Psoas muscle (tissue), 7 donors: ENCODE measurements at regions not wholly inside any gene's neighbourhood (a gene's known extent, or its start where the extent isn't known, plus 50 kb on each side); places are given as distances from the start of the nearest gene placed in this dataset.

Experiments used
- ATAC-seq, 4 donors: fragments of 200-7000 bp; cut with Tn5 transposase; one replicate each; pipeline ENCODE4 v1.9.1; 2020; ENCODE audit warnings: moderate library complexity in 3 of 4, mild to moderate bottlenecking in 2 of 4
- DNase-seq, 2 donors: peaks; one replicate each; pipeline ENCODE4 v3.0.0-alpha.2; 2020
- H3K27ac ChIP-seq: fragments of 200-600 bp; one replicate; pipeline ENCODE4 v1.8.0; 2022
- H3K27me3 ChIP-seq, 3 donors: fragments of 200-600 bp in 1 of 3; one replicate each; pipeline versions ENCODE4 v1.6.1 to v1.8.0; 2013 to 2022; ENCODE audit warnings: low read length in 2 of 3, mild to moderate bottlenecking in 2 of 3, moderate library complexity in 1 of 3; ENCODE audit not compliant: insufficient read depth in 3 of 3
- H3K36me3 ChIP-seq, 2 donors: fragments of 200-600 bp in 1 of 2; one replicate each; pipeline versions ENCODE4 v1.6.1 to v1.8.0; 2013 to 2022; ENCODE audit warnings: low read depth in 1 of 2, mild to moderate bottlenecking in 1 of 2, moderate library complexity in 1 of 2; ENCODE audit not compliant: insufficient read depth in 1 of 2
- H3K4me1 ChIP-seq: fragments of 200-600 bp; one replicate; pipeline ENCODE4 v1.8.0; 2022
- H3K4me3 ChIP-seq: fragments of 200-600 bp; one replicate; pipeline ENCODE4 v1.8.0; 2022; ENCODE audit warnings: mild to moderate bottlenecking
- H3K9me3 ChIP-seq: fragments of 200-600 bp; one replicate; pipeline ENCODE4 v1.8.0; 2022
- CTCF ChIP-seq: fragments of 200-600 bp; IDR thresholded peaks from one replicate; pipeline ENCODE4 v1.8.0; 2022; ENCODE audit warnings: antibody characterized with exemption
- WGBS, 3 donors: extraction: QIAGEN DNeasy Blood & Tissue Kit; methylation state at CpG; one replicate each; pipeline versions ENCODE4 v1.1.6 to v1.1.7; 2013; 5-methylcytosine and 5-hydroxymethylcytosine counted together
- intact Hi-C, 2 donors: fragments of 100-400 bp; cut with DNase I; formaldehyde crosslinking; loops; one replicate each; pipeline versions ENCODE4 v1.11.0 to v1.14.2; 2022
- donor health status: healthy with polysubstance abuse.
- donor health status: DM: no; HTN: no; CAD: no; lungs with moderate emphysema.
- donor health status: Bipolar disorder and iron deficiency.
- donor health status: healthy.
- donor health status: DM: yes; HTN: yes; CAD: no.
- donor health status: DM: no; HTN: no; CAD: no.
- donor health status: DM: yes; HTN: yes; CAD: no.

- ATAC-seq (no peak), DNase-seq (no peak)
- Histone ChIP-seq H3K27me3 (no peaks in the 10 kb centered on the region), H3K36me3 (no peaks in the 10 kb centered on the region), H3K27ac (no peak overlapping the region), H3K4me1 (no peaks in the 10 kb centered on the region), H3K4me3 (no peak overlapping the region), H3K9me3 (no peaks in the 10 kb centered on the region)
- 61 to 65% (median 62%) methylated on average over 3 of the region's 3 CpGs for WGBS, 3 donors
- intact Hi-C loops: no loop called here
- no peak for TF ChIP-seq CTCF
Observed at GRCh38 chr2:180927030-180927686, 53.2 kb upstream of the UBE2E3 start.

GRCh38 chr2:180925700-180926099 lies 54.7 kb upstream of the UBE2E3 start:
- intact Hi-C loops: no loop called here

DNA sequence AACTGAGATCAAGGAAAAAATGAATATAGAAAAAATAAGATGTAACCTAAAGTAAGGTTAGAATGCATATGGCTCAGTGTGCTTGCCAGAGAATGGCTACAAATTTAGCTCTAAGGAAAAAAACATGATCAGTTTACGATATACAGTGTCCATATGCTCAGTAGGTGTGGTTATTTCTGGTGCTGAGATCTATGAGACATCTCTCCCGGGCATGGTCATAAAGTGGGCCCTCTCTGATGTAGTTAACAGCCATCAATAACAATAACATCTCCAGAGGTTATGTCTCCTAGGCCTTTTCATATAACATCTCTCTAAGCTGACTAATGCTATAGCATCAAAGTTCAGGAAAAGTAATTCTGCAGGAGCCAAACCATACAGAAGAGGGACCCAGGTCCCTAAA lies 56.3 kb upstream of the UBE2E3 start:
- no peak for TF ChIP-seq CTCF
- Histone ChIP-seq H3K9me3 (no peaks in the 10 kb centered on the region), H3K27ac (no peak overlapping the region), H3K4me3 (no peak overlapping the region), H3K27me3 (no peaks in the 10 kb centered on the region), H3K4me1 (no peaks in the 10 kb centered on the region), H3K36me3 (no peaks in the 10 kb centered on the region)
- no peak for DNase-seq
- intact Hi-C loops: no loop called here
- no peak for ATAC-seq
- WGBS, 3 donors: 49 to 64% (median 50%) methylated on average over 2 of the region's 2 CpGs

More at GRCh38 chr2:180925700-180926099, 54.7 kb upstream of the UBE2E3 start:
- no peaks in the 10 kb centered on the region for H3K9me3 ChIP-seq
- WGBS, 3 donors: 73 to 84% (median 74%) methylated on average over 2 of the region's 2 CpGs
- ATAC-seq (no peak), DNase-seq (no peak)
- no peaks in the 10 kb centered on the region for H3K4me1 ChIP-seq
- no peak overlapping the region for H3K27ac ChIP-seq
- H3K36me3 ChIP-seq: no peaks in the 10 kb centered on the region
- no peak overlapping the region for H3K4me3 ChIP-seq
- no peak for TF ChIP-seq CTCF
- no peaks in the 10 kb centered on the region for H3K27me3 ChIP-seq

- no peaks in the 10 kb centered on the region for H3K9me3 ChIP-seq
- no peaks in the 10 kb centered on the region for H3K27me3 ChIP-seq
- no peak overlapping the region for H3K4me3 ChIP-seq
- DNase-seq: no peak
- ATAC-seq: no peak
- no peak overlapping the region for H3K27ac ChIP-seq
- intact Hi-C loops: no loop called here
- TF ChIP-seq CTCF: no peak
- H3K36me3 ChIP-seq: no peaks in the 10 kb centered on the region
- 81 to 83% (median 81%) methylated on average over 9 of the region's 9 CpGs for WGBS, 3 donors
- no peaks in the 10 kb centered on the region for H3K4me1 ChIP-seq
Observed at GRCh38 chr2:180910831-180911665, 69.4 kb upstream of the UBE2E3 start.
